ENCODE measurements at regions not wholly inside any gene's neighbourhood (a gene's known extent, or its start where the extent isn't known, plus 50 kb on each side); places are given as distances from the start of the nearest gene placed in this dataset.

GRCh38 chr14:89607453-89607852, 190.4 kb upstream of the FOXN3 start:
- TF ChIP-seq TAF1 (IDR thresholded peaks at IDR 0.05; ENCODE audit: borderline replicate concordance, insufficient read depth, low read length) (no peak), REST (IDR thresholded peaks at IDR 0.05; ENCODE audit: insufficient read depth in 1 of 2, low read depth in 2 of 2, low read length in 2 of 2) (no peak), POLR2AphosphoS5 (IDR thresholded peaks at IDR 0.05; ENCODE audit: low read depth, low read length) (no peak), SIN3A (IDR thresholded peaks at IDR 0.05; ENCODE audit: borderline replicate concordance, insufficient read depth, low read length) (no peak), FOXP2 (optimal IDR thresholded peaks at IDR 0.05; ENCODE audit: borderline replicate concordance, extremely low read depth, extremely low read length, insufficient read depth) (no peak)

- TF ChIP-seq POLR2AphosphoS5 (IDR thresholded peaks at IDR 0.05; ENCODE audit: low read depth, low read length) (no peak), REST (IDR thresholded peaks at IDR 0.05; ENCODE audit: insufficient read depth in 1 of 2, low read depth in 2 of 2, low read length in 2 of 2) (no peak), SIN3A (IDR thresholded peaks at IDR 0.05; ENCODE audit: borderline replicate concordance, insufficient read depth, low read length) (no peak), TAF1 (IDR thresholded peaks at IDR 0.05; ENCODE audit: borderline replicate concordance, insufficient read depth, low read length) (no peak), FOXP2 (optimal IDR thresholded peaks at IDR 0.05; ENCODE audit: borderline replicate concordance, extremely low read depth, extremely low read length, insufficient read depth) (no peak)
These were observed 187.0 kb upstream of the FOXN3 start for GRCh38 chr14:89603938-89604480.

GRCh38 chr14:89600950-89601826, 184.2 kb upstream of the FOXN3 start:
- TF ChIP-seq FOXP2 (optimal IDR thresholded peaks at IDR 0.05; ENCODE audit: borderline replicate concordance, extremely low read depth, extremely low read length, insufficient read depth) (no peak), TAF1 (IDR thresholded peaks at IDR 0.05; ENCODE audit: borderline replicate concordance, insufficient read depth, low read length) (no peak), POLR2AphosphoS5 (IDR thresholded peaks at IDR 0.05; ENCODE audit: low read depth, low read length) (no peak), REST (IDR thresholded peaks at IDR 0.05; ENCODE audit: insufficient read depth in 1 of 2, low read depth in 2 of 2, low read length in 2 of 2) (no peak), SIN3A (IDR thresholded peaks at IDR 0.05; ENCODE audit: borderline replicate concordance, insufficient read depth, low read length) (no peak)

- TF ChIP-seq FOXP2 (optimal IDR thresholded peaks at IDR 0.05; ENCODE audit: borderline replicate concordance, extremely low read depth, extremely low read length, insufficient read depth) (no peak), REST (IDR thresholded peaks at IDR 0.05; ENCODE audit: insufficient read depth in 1 of 2, low read depth in 2 of 2, low read length in 2 of 2) (no peak), POLR2AphosphoS5 (IDR thresholded peaks at IDR 0.05; ENCODE audit: low read depth, low read length) (no peak), TAF1 (IDR thresholded peaks at IDR 0.05; ENCODE audit: borderline replicate concordance, insufficient read depth, low read length) (no peak), SIN3A (IDR thresholded peaks at IDR 0.05; ENCODE audit: borderline replicate concordance, insufficient read depth, low read length) (no peak)
These were observed 183.0 kb upstream of the FOXN3 start for GRCh38 chr14:89600029-89600428.
